PC-3 (cell line): ENCODE measurements at regions not wholly inside any gene's neighbourhood (a gene's known extent, or its start where the extent isn't known, plus 50 kb on each side); places are given as distances from the start of the nearest gene placed in this dataset.

Experiments
- EZH2 ChIP-seq: fragments of 300-600 bp; sonication (generic); IDR thresholded peaks from one replicate; pipeline ENCODE4 v1.6.1; 2017; ENCODE audit warnings: antibody characterized with exemption, mild to moderate bottlenecking, low read length; ENCODE audit not compliant: unreplicated experiment
- TF ChIP-seq, protein P1 (sequence below): fragments of 300-600 bp; sonication (generic); conservative IDR thresholded peaks from 2 replicates; pipeline ENCODE4 v1.5.1; 2017; ENCODE audit warnings: antibody characterized with exemption, low read depth, mild to moderate bottlenecking, low read length

DNA sequence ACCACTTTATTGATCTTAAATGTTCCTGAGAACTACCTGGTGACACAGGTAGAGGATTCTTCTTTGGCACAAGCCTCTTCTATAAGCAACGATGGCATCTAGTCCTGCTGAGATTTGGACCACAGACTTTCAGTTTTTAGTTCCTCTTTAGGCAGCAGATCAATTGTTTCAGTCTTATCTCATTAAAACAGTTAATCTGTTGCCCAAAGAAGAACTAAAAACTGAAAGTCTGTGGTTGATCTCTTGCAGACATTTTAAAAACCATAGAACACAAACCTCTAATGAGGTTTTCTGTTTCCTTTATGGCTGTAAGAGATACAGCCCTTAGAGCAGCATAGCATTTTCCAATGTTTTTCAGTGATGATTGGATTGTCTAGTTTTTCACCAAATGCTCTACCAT lies 480.9 kb downstream of the MTRR start:
- TF ChIP-seq, protein P1, sequence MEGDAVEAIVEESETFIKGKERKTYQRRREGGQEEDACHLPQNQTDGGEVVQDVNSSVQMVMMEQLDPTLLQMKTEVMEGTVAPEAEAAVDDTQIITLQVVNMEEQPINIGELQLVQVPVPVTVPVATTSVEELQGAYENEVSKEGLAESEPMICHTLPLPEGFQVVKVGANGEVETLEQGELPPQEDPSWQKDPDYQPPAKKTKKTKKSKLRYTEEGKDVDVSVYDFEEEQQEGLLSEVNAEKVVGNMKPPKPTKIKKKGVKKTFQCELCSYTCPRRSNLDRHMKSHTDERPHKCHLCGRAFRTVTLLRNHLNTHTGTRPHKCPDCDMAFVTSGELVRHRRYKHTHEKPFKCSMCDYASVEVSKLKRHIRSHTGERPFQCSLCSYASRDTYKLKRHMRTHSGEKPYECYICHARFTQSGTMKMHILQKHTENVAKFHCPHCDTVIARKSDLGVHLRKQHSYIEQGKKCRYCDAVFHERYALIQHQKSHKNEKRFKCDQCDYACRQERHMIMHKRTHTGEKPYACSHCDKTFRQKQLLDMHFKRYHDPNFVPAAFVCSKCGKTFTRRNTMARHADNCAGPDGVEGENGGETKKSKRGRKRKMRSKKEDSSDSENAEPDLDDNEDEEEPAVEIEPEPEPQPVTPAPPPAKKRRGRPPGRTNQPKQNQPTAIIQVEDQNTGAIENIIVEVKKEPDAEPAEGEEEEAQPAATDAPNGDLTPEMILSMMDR: no peak
- TF ChIP-seq EZH2: no peak
